Smooth muscle cell (in vitro differentiated cells): ENCODE measurements at regions not wholly inside any gene's neighbourhood (a gene's known extent, or its start where the extent isn't known, plus 50 kb on each side); places are given as distances from the start of the nearest gene placed in this dataset.

Source experiments
- DNase-seq: peaks from one replicate; lab custom pipeline; 2025; ENCODE audit not compliant: unreplicated experiment; lab: John Stamatoyannopoulos, UW
- H2AFZ ChIP-seq: fragments of 200-600 bp; sonication (generic); 2 replicates; pipeline ENCODE4 v1.6.0; 2016; ENCODE audit warnings: antibody characterized with exemption, low read depth, mild to moderate bottlenecking
- H3F3A ChIP-seq: fragments of 200-600 bp; sonication (generic); 2 replicates; pipeline ENCODE4 v1.6.0; 2017; ENCODE audit warnings: antibody characterized with exemption, low read depth
- H3K27ac ChIP-seq: fragments of 200-600 bp; sonication (generic); 2 replicates; pipeline ENCODE4 v1.5.1; 2016; ENCODE audit warnings: low read depth, mild to moderate bottlenecking
- H3K27me3 ChIP-seq: fragments of 200-600 bp; sonication (generic); 2 replicates; pipeline ENCODE4 v1.6.1; 2016; ENCODE audit warnings: low read depth, mild to moderate bottlenecking
- H3K36me3 ChIP-seq: fragments of 200-600 bp; sonication (generic); 2 replicates; pipeline ENCODE4 v1.5.1; 2016; ENCODE audit warnings: low read depth
- H3K4me1 ChIP-seq: fragments of 200-600 bp; sonication (generic); 2 replicates; pipeline ENCODE4 v1.5.1; 2016; ENCODE audit warnings: low read depth
- H3K4me2 ChIP-seq: fragments of 200-600 bp; sonication (generic); 2 replicates; pipeline ENCODE4 v1.6.0; 2016; ENCODE audit warnings: mild to moderate bottlenecking
- H3K4me3 ChIP-seq: fragments of 200-600 bp; sonication (generic); 2 replicates; pipeline ENCODE4 v1.5.1; 2016; ENCODE audit warnings: mild to moderate bottlenecking
- H3K79me2 ChIP-seq: fragments of 200-600 bp; sonication (generic); 2 replicates; pipeline ENCODE4 v1.6.0; 2016; ENCODE audit warnings: low read depth, mild to moderate bottlenecking
- H3K9ac ChIP-seq: fragments of 200-600 bp; sonication (generic); 2 replicates; pipeline ENCODE4 v1.6.0; 2016; ENCODE audit warnings: low read depth
- H3K9me3 ChIP-seq: fragments of 200-600 bp; sonication (generic); replicated peaks from 2 replicates; pipeline ENCODE4 v1.5.1; 2016; ENCODE audit warnings: low read depth
- H4K20me1 ChIP-seq: fragments of 200-600 bp; sonication (generic); 2 replicates; pipeline ENCODE4 v1.6.0; 2016; ENCODE audit warnings: low read depth
- CTCF ChIP-seq: fragments of 200-600 bp; sonication (generic); IDR thresholded peaks from 2 replicates; pipeline ENCODE4 v1.5.1; 2017; ENCODE audit warnings: borderline replicate concordance, mild to moderate bottlenecking, antibody characterized with exemption; ENCODE audit not compliant: insufficient read depth, poor library complexity, severe bottlenecking
- WGBS: methylation state at CpG from one replicate; pipeline ENCODE4 v1.1.7; 2016; ENCODE audit warnings: low lambda C conversion rate; 5-methylcytosine and 5-hydroxymethylcytosine counted together

GRCh38 chr15:91784973-91785709, 68.4 kb upstream of the SLCO3A1 start:
- Histone ChIP-seq H4K20me1 (no peaks in the 10 kb centered on the region), H3K36me3 (no peaks in the 10 kb centered on the region), H3K9me3 (no peaks in the 10 kb centered on the region), H2AFZ (no peak overlapping the region), H3K79me2 (no peaks in the 10 kb centered on the region), H3F3A (no peaks in the 10 kb centered on the region), H3K4me3 (no peak overlapping the region), H3K9ac (no peak overlapping the region), H3K27ac (no peak overlapping the region), H3K4me2 (no peak overlapping the region), H3K4me1 (no peaks in the 10 kb centered on the region), H3K27me3 (no peaks in the 10 kb centered on the region)
- no peak for TF ChIP-seq CTCF
- no peak for DNase-seq
- WGBS: 88% methylated on average over 4 of the region's 4 CpGs

GRCh38 chr15:91787198-91787597, 66.3 kb upstream of the SLCO3A1 start:
- no peaks in the 10 kb centered on the region for H3K79me2 ChIP-seq
- no peak overlapping the region for H3K9ac ChIP-seq
- no peaks in the 10 kb centered on the region for H3K36me3 ChIP-seq
- DNase-seq: no peak
- H3K9me3 ChIP-seq: no peaks in the 10 kb centered on the region
- no peak overlapping the region for H3K4me2 ChIP-seq
- no peak overlapping the region for H2AFZ ChIP-seq
- no peak overlapping the region for H3K4me3 ChIP-seq
- no peak for TF ChIP-seq CTCF
- H3K27me3 ChIP-seq: no peaks in the 10 kb centered on the region
- no peaks in the 10 kb centered on the region for H3K4me1 ChIP-seq
- 84% methylated on average over 7 of the region's 7 CpGs for WGBS
- H4K20me1 ChIP-seq: no peaks in the 10 kb centered on the region
- H3K27ac ChIP-seq: no peak overlapping the region
- H3F3A ChIP-seq: no peaks in the 10 kb centered on the region

GRCh38 chr15:91789136-91789535, 64.4 kb upstream of the SLCO3A1 start:
- 87% methylated on average over 5 of the region's 5 CpGs for WGBS
- no peaks in the 10 kb centered on the region for H3K36me3 ChIP-seq

More at GRCh38 chr15:91789136-91789535, 64.4 kb upstream of the SLCO3A1 start:
- no peak overlapping the region for H3K27ac ChIP-seq
- no peaks in the 10 kb centered on the region for H3F3A ChIP-seq
- no peak overlapping the region for H3K4me2 ChIP-seq
- no peak overlapping the region for H2AFZ ChIP-seq
- no peak overlapping the region for H3K4me3 ChIP-seq
- no peak overlapping the region for H3K9ac ChIP-seq
- H4K20me1 ChIP-seq: no peaks in the 10 kb centered on the region
- no peaks in the 10 kb centered on the region for H3K4me1 ChIP-seq
- no peaks in the 10 kb centered on the region for H3K9me3 ChIP-seq
- no peak for DNase-seq
- no peak for TF ChIP-seq CTCF
- H3K27me3 ChIP-seq: no peaks in the 10 kb centered on the region
- no peaks in the 10 kb centered on the region for H3K79me2 ChIP-seq
